Gastrocnemius medialis (tissue), 4 donors: ENCODE measurements at regions not wholly inside any gene's neighbourhood (a gene's known extent, or its start where the extent isn't known, plus 50 kb on each side); places are given as distances from the start of the nearest gene placed in this dataset.

ENCODE experiments used
- ATAC-seq, 2 donors: fragments of 150-250 bp; one replicate each; pipeline ENCODE4 v1.9.1; 2016
- DNase-seq, 2 donors: peaks; one replicate each; pipeline ENCODE4 v3.0.0-alpha.2; 2019
- H3K27ac ChIP-seq, 4 donors: fragments of 200-600 bp; sonication (generic); 1 replicate in 1 of 4; 2 replicates in 3 of 4; pipeline ENCODE4 v1.5.1; 2016 to 2018; ENCODE audit warnings: mild to moderate bottlenecking in 2 of 4, moderate library complexity in 1 of 4
- H3K27me3 ChIP-seq, 3 donors: fragments of 200-600 bp; sonication (generic) in 2 of 3; 1 replicate in 1 of 3; 2 replicates in 2 of 3; pipeline versions ENCODE4 v1.5.1 to v1.6.0; 2016 to 2019; ENCODE audit warnings: mild to moderate bottlenecking in 1 of 3, moderate library complexity in 1 of 3
- H3K36me3 ChIP-seq, 2 donors: fragments of 200-600 bp; sonication (generic) in 1 of 2; one replicate each; pipeline ENCODE4 v1.5.1; 2017 to 2018
- H3K4me1 ChIP-seq, 2 donors: fragments of 200-600 bp; sonication (generic) in 1 of 2; one replicate each; pipeline ENCODE4 v1.5.1; 2016 to 2017; ENCODE audit warnings: mild to moderate bottlenecking in 2 of 2
- H3K4me3 ChIP-seq, 4 donors: fragments of 200-600 bp; sonication (generic) in 3 of 4; 1 replicate in 1 of 4; 2 replicates in 3 of 4; pipeline ENCODE4 v1.5.1; 2016 to 2019; ENCODE audit warnings: mild to moderate bottlenecking in 2 of 4
- H3K9me3 ChIP-seq, 3 donors: fragments of 200-600 bp; sonication (generic) in 2 of 3; 1 replicate in 1 of 3; 2 replicates in 2 of 3; pipeline ENCODE4 v1.5.1; 2016 to 2019
- CTCF ChIP-seq, 5 experiments: fragments of 450-650 bp in 3 of 5; fragments of 200-600 bp in 2 of 5; sonication (generic) in 2 of 5; IDR thresholded peaks in 4 of 5; conservative IDR thresholded peaks in 1 of 5; 1 replicate in 4 of 5; 2 replicates in 1 of 5; pipeline ENCODE4 v1.5.1; 2016 to 2019; ENCODE audit warnings: antibody characterized with exemption in 5 of 5, mild to moderate bottlenecking in 3 of 5, moderate library complexity in 3 of 5
- POLR2A ChIP-seq, 2 donors: fragments of 450-650 bp; IDR thresholded peaks; one replicate each; pipeline ENCODE4 v1.6.1; 2017; ENCODE audit warnings: antibody characterized with exemption in 2 of 2, mild to moderate bottlenecking in 2 of 2, moderate library complexity in 2 of 2
- in situ Hi-C, 4 donors: fragments of 200-750 bp; cut with MboI; loops; one replicate each; pipeline versions ENCODE4 v1.15.0 to v1.8.0; 2017; ENCODE audit warnings: low sequenced_read_pairs in 4 of 4
- intact Hi-C: fragments of 100-400 bp; cut with DNase I; formaldehyde crosslinking; loops from one replicate; pipeline ENCODE4 v1.15.1; 2023; ENCODE audit warnings: low total_unique reads

GRCh38 chr2:12303181-12304030, 413.3 kb upstream of the TRIB2 start:
- no peak for DNase-seq
- no peaks in the 10 kb centered on the region for H3K9me3 ChIP-seq
- no peak overlapping the region for H3K4me3 ChIP-seq
- ATAC-seq, result no peak
- H3K27ac ChIP-seq, result no peak overlapping the region
- TF ChIP-seq POLR2A (IDR thresholded peaks at IDR 0.05) (no peak), CTCF (IDR thresholded peaks at IDR 0.05 in 4 of 5, conservative IDR thresholded peaks at IDR 0.05 in 1 of 5) (no peak)
- H3K4me1 ChIP-seq, result no peaks in the 10 kb centered on the region
- no peaks in the 10 kb centered on the region for H3K36me3 ChIP-seq
- no peaks in the 10 kb centered on the region for H3K27me3 ChIP-seq
- in situ Hi-C loops, result no loop called here
- intact Hi-C loops, result no loop called here

GRCh38 chr2:12304564-12305171, 412.1 kb upstream of the TRIB2 start:
- Histone ChIP-seq H3K9me3 (no peaks in the 10 kb centered on the region), H3K4me1 (no peaks in the 10 kb centered on the region), H3K27ac (no peak overlapping the region), H3K36me3 (no peaks in the 10 kb centered on the region), H3K4me3 (no peak overlapping the region), H3K27me3 (no peaks in the 10 kb centered on the region)
- TF ChIP-seq CTCF (IDR thresholded peaks at IDR 0.05 in 4 of 5, conservative IDR thresholded peaks at IDR 0.05 in 1 of 5) (no peak), POLR2A (IDR thresholded peaks at IDR 0.05) (no peak)
- DNase-seq (no peak), ATAC-seq (no peak)
- intact Hi-C loops, result no loop called here
- in situ Hi-C loops, result no loop called here

GRCh38 chr2:12305931-12306330, 410.8 kb upstream of the TRIB2 start:
- DNase-seq, result no peak
- Histone ChIP-seq H3K9me3 (no peaks in the 10 kb centered on the region), H3K4me1 (no peaks in the 10 kb centered on the region), H3K36me3 (no peaks in the 10 kb centered on the region), H3K4me3 (no peak overlapping the region), H3K27ac (no peak overlapping the region), H3K27me3 (no peaks in the 10 kb centered on the region)
- in situ Hi-C loops (no loop called here), intact Hi-C loops (no loop called here)
- TF ChIP-seq CTCF (IDR thresholded peaks at IDR 0.05 in 4 of 5, conservative IDR thresholded peaks at IDR 0.05 in 1 of 5) (no peak), POLR2A (IDR thresholded peaks at IDR 0.05) (no peak)
- no peak for ATAC-seq

- H3K36me3 ChIP-seq, result no peaks in the 10 kb centered on the region
- in situ Hi-C loops (no loop called here), intact Hi-C loops (no loop called here)
- H3K4me1 ChIP-seq, result no peaks in the 10 kb centered on the region
- DNase-seq, result no peak
- no peaks in the 10 kb centered on the region for H3K9me3 ChIP-seq
- no peaks in the 10 kb centered on the region for H3K27me3 ChIP-seq
- H3K4me3 ChIP-seq, result no peak overlapping the region
- no peak for TF ChIP-seq CTCF (IDR thresholded peaks at IDR 0.05 in 4 of 5, conservative IDR thresholded peaks at IDR 0.05 in 1 of 5)
- TF ChIP-seq POLR2A (IDR thresholded peaks at IDR 0.05), result no peak
- ATAC-seq, result no peak
- H3K27ac ChIP-seq, result no peak overlapping the region
Observed at GRCh38 chr2:12310399-12310798, 406.3 kb upstream of the TRIB2 start.
